ENCODE measurements at regions not wholly inside any gene's neighbourhood (a gene's known extent, or its start where the extent isn't known, plus 50 kb on each side); places are given as distances from the start of the nearest gene placed in this dataset.

DNA sequence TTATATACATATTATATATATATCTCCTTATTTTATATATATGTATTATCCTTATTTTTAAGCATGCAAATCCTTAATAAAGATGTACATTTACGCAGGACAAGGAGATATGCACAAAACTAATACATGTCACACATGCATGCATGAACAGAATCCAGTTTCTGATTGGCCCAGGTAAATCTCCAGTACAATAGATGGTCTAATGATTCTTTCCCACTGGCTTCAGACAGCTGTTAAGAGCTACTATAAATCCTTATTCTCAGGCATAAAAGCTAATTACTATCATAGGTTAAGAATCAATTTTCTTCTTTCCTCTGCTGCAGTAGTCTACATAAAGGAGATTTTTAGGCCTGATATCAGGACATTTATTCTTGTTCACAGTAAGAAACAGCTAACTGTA, 689.8 kb downstream of the KCTD8 start:
- TF ChIP-seq, protein P1, sequence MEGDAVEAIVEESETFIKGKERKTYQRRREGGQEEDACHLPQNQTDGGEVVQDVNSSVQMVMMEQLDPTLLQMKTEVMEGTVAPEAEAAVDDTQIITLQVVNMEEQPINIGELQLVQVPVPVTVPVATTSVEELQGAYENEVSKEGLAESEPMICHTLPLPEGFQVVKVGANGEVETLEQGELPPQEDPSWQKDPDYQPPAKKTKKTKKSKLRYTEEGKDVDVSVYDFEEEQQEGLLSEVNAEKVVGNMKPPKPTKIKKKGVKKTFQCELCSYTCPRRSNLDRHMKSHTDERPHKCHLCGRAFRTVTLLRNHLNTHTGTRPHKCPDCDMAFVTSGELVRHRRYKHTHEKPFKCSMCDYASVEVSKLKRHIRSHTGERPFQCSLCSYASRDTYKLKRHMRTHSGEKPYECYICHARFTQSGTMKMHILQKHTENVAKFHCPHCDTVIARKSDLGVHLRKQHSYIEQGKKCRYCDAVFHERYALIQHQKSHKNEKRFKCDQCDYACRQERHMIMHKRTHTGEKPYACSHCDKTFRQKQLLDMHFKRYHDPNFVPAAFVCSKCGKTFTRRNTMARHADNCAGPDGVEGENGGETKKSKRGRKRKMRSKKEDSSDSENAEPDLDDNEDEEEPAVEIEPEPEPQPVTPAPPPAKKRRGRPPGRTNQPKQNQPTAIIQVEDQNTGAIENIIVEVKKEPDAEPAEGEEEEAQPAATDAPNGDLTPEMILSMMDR (IDR thresholded peaks at IDR 0.05): no peak
- TF ChIP-seq POLR2AphosphoS5 (IDR thresholded peaks at IDR 0.05) (no peak), POLR2A (IDR thresholded peaks at IDR 0.05) (no peak)
